Subcutaneous abdominal adipose tissue (tissue), 5 donors: ENCODE measurements at regions not wholly inside any gene's neighbourhood (a gene's known extent, or its start where the extent isn't known, plus 50 kb on each side); places are given as distances from the start of the nearest gene placed in this dataset.

Experiments
- H3K27ac ChIP-seq: one replicate; pipeline ENCODE4 v1.7.0; 2013; ENCODE audit warnings: low read depth, mild to moderate bottlenecking, inconsistent platforms, low read length, moderate library complexity
- H3K27me3 ChIP-seq, 5 donors: one replicate each; pipeline ENCODE4 v1.7.0; 2013; ENCODE audit warnings: low read length in 5 of 5, inconsistent platforms in 1 of 5; ENCODE audit not compliant: control insufficient read depth in 5 of 5, insufficient read depth in 4 of 5
- H3K36me3 ChIP-seq, 5 donors: one replicate each; pipeline ENCODE4 v1.7.0; 2013; ENCODE audit warnings: low read length in 5 of 5; ENCODE audit not compliant: control insufficient read depth in 5 of 5, insufficient read depth in 5 of 5
- H3K4me1 ChIP-seq, 5 donors: one replicate each; pipeline ENCODE4 v1.7.0; 2013; ENCODE audit warnings: low read length in 5 of 5, mild to moderate bottlenecking in 3 of 5, moderate library complexity in 1 of 5; ENCODE audit not compliant: control insufficient read depth in 5 of 5, insufficient read depth in 5 of 5
- H3K4me3 ChIP-seq, 5 donors: one replicate each; pipeline ENCODE4 v1.7.0; 2013; ENCODE audit warnings: low read length in 5 of 5, low read depth in 1 of 5
- H3K9ac ChIP-seq, 5 donors: one replicate each; pipeline ENCODE4 v1.7.0; 2013; ENCODE audit warnings: low read length in 5 of 5, mild to moderate bottlenecking in 4 of 5, moderate library complexity in 3 of 5
- H3K9me3 ChIP-seq, 5 donors: one replicate each; pipeline ENCODE4 v1.7.0; 2013; ENCODE audit warnings: low read length in 5 of 5; ENCODE audit not compliant: control insufficient read depth in 5 of 5
- donor health status: healthy.
- donor health status: healthy.
- donor health status: healthy.
- donor health status: healthy.
- donor health status: healthy.

DNA sequence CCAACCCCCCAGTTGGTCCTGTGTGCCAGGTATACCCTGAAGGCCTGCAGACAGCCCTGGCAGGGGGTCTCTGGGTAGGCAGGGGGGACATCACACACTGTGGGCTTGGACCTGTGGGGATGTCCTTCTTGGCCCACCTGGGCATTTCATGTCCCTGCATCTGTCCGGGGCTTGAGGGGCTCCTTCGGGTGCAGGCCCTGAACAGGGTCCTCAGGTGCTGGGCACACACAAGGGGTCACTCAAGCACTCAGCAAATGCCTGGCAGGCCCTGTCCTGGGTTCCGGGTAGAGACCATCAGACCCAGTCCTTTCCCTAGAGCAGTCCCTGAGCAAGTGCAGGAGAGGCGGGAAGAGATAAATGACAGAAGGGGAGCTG lies 70.5 kb upstream of the WNT11 start:
- Histone ChIP-seq H3K36me3 (no peaks in the 10 kb centered on the region), H3K9ac (no peak overlapping the region), H3K27me3 (no peaks in the 10 kb centered on the region), H3K27ac (no peak overlapping the region), H3K4me3 (no peak overlapping the region), H3K4me1 (peaks cover 0 to 8% (median 6%) of the 10 kb centered on the region in 5 donors), H3K9me3 (peaks cover 0 to 16% (median 12%) of the 10 kb centered on the region in 5 donors)

DNA sequence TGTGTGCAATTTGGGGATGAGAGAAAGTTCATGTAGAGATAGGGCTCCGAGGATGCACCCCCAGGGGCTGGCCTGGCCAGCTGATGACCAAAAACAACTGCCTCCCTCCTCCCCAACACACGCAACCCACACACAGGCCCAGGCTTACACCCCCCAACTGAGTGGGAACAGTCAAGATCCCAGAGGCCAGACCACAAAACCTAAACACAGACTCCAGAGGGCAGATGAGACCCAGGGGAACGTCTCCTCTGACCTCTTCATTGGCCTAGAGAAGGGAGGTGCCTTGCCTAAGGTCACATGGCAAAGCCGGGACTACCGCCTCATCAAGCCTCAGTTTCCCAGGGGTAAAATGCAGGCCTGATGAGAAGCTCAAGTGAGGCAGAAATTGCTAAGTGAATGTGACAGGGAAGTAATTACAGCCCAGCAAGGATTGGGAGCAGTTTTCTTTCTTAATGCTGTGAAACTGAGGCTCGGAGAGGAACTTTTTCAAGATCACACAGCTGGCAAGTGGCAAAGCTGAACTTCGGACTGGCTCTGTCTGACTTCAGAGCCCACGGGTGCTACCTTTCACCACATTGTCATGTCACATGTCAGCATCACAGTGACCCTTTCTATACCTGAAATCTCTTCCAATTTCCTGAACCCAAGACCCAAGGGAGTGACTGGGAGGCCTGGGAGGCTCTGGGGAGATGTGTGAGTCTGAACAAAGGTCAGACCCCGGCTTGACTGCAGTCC lies 69.9 kb upstream of the WNT11 start:
- Histone ChIP-seq H3K4me1 (peaks cover 0 to 8% (median 6%) of the 10 kb centered on the region in 5 donors), H3K4me3 (no peak overlapping the region), H3K36me3 (no peaks in the 10 kb centered on the region), H3K9me3 (peaks cover 0 to 16% (median 12%) of the 10 kb centered on the region in 5 donors), H3K27ac (no peak overlapping the region), H3K27me3 (no peaks in the 10 kb centered on the region), H3K9ac (no peak overlapping the region)

DNA sequence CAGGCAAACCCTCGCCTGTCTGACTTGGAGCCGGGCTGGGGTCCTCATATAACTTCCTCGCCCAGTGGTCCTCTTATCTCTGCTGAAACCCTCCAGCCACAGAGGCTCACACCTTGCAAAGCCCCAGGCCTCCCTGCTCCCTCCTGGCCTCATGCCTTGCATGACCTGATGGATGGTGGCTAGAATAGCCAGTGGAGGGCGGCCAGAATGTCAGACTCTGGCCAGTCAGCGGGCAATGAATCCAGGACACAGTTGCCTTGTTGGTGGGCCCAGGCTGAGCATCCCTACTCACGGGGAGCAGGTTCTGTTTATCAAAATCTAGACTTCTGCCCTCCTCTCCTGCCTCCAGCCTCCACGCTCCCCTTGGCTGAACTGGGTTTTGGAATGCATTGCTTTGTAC lies 69.1 kb upstream of the WNT11 start:
- no peaks in the 10 kb centered on the region for H3K27me3 ChIP-seq
- no peak overlapping the region for H3K9ac ChIP-seq
- no peak overlapping the region for H3K4me3 ChIP-seq
- H3K4me1 ChIP-seq, result peaks cover 0 to 13% (median 7%) of the 10 kb centered on the region in 5 donors
- H3K9me3 ChIP-seq, result peaks cover 0 to 16% (median 12%) of the 10 kb centered on the region in 5 donors
- no peak overlapping the region for H3K27ac ChIP-seq
- no peaks in the 10 kb centered on the region for H3K36me3 ChIP-seq

DNA sequence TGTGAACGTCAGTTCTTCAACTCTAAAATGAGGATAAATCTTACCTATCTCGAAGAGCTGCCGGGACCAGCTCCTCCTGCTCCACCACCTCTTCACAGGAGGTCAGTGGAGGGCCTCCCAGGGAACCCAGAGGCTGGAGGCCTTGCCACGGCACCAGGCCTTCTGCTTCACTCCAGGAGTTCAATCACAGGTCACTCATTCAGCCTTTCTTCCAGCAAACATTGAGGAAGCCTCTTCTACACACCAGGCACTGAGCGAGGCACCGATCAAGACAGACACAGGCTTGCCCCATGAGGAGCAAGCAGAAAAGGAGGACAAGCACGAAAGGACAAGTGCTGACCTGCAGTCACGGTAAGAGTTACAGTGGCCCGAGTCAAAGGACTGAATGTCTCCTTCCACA lies 64.8 kb upstream of the WNT11 start:
- peaks cover 0 to 16% (median 12%) of the 10 kb centered on the region in 5 donors for H3K9me3 ChIP-seq
- no peak overlapping the region for H3K4me3 ChIP-seq
- H3K27me3 ChIP-seq, result no peaks in the 10 kb centered on the region

DNA sequence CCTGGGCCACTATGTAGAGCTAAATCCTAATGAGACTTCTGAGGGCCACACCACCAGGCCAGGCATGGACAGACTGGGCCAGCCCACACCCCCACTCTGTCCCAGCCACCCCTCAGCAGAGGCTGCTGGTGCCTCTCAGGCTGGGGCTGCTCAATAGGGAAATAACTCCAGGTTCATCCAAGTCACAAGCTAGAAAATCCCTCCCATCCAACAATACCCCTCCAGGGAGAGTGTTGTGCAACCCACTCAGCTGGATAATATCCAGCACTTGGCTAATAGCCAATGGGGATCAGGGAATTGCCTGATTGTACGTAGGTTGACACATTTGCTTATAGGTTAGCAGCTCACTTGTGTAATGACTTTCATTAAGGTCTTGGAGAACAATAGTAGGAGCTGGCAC lies 64.1 kb upstream of the WNT11 start:
- H3K27ac ChIP-seq, result peak overlapping the region; percentile 77
- H3K27me3 ChIP-seq, result no peaks in the 10 kb centered on the region
- peaks cover 0 to 43% (median 39%) of the 10 kb centered on the region in 5 donors for H3K4me1 ChIP-seq
- H3K4me3 ChIP-seq, result peak overlapping the region in 1 of 5 donors; percentile 9
- H3K36me3 ChIP-seq, result no peaks in the 10 kb centered on the region
- H3K9ac ChIP-seq, result no peak overlapping the region
- H3K9me3 ChIP-seq, result peaks cover 0 to 16% (median 12%) of the 10 kb centered on the region in 5 donors

More for the DNA sequence above, 64.8 kb upstream of the WNT11 start:
- Histone ChIP-seq H3K9ac (no peak overlapping the region), H3K4me1 (peaks cover 0 to 37% (median 34%) of the 10 kb centered on the region in 5 donors), H3K27ac (peak overlapping the region; percentile 57), H3K36me3 (no peaks in the 10 kb centered on the region)

DNA sequence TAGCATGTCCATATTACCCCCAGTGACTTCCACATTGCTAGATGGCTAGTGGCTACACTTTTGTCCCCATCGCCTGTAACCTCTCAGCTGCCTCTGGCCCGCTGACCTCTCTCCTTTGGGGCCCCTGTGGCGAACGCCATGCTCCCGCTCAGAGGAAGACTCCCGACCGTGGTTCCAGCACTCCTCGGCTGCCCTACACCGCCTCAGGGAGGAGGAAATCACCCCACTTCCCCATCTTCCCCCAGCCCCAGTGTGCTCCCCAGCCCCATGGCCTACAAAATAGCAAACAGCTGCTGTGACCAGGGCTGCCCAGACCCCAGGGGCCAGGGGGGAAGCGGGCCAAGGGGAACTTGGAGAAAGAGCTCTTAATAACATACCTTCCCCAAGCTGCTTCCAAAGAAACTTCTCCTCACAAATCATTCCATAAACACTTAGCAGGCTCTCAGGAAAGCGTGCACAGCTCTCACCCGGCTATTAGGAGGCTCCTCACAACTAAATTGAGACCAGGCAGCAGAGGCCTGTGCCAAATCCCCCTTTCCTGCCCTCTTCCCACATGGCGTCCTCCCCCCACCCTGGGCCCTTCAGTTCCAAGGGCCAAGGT lies 63.5 kb upstream of the WNT11 start:
- Histone ChIP-seq H3K4me1 (peaks cover 0 to 45% (median 42%) of the 10 kb centered on the region in 5 donors), H3K36me3 (no peaks in the 10 kb centered on the region), H3K27me3 (no peaks in the 10 kb centered on the region), H3K9me3 (peaks cover 0 to 12% (median 9%) of the 10 kb centered on the region in 5 donors), H3K27ac (peak overlapping the region; percentile 77), H3K9ac (no peak overlapping the region), H3K4me3 (peak overlapping the region in 1 of 5 donors; percentile 9)

DNA sequence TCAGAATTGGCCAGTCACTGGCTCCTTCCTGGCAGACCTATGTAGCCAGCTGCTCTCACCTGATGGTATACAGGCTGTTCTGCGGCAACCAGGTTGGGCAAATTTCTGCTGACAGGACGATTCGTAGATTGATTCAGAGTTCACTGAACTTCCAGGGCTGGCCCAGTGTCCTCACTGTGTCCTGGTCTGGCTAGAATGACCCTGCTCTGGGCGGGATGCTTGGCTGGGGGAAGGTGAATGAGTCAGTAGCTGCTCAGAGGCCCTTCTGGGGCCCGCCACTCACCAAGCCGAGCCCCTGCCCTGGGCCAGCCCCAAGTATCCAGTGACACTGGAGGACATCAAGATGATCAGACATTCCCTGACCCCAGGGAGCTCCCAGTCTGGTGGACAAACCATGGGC lies 62.9 kb upstream of the WNT11 start:
- no peaks in the 10 kb centered on the region for H3K27me3 ChIP-seq
- H3K9ac ChIP-seq, result no peak overlapping the region
- H3K4me3 ChIP-seq, result no peak overlapping the region
- peak overlapping the region; percentile 77 for H3K27ac ChIP-seq
- H3K9me3 ChIP-seq, result peaks cover 0 to 7% (median 4%) of the 10 kb centered on the region in 5 donors
- no peaks in the 10 kb centered on the region for H3K36me3 ChIP-seq
- peaks cover 0 to 45% (median 42%) of the 10 kb centered on the region in 5 donors for H3K4me1 ChIP-seq

DNA sequence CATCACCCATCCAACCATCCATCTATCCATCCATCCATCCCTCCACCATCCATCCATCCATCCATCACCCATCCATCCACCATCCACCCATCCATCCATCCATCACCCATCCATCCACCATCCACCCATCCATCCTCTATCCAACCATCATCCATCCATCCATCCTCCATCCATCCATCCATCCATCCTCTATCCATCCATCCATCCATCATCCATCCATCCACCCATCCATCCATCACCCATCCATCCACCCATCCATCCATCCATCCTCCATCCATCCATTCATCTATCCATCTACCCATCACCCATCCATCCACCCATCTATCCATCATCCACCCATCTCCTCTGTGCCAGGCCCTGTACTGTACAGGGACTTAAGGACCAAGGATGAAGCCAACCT lies 62.2 kb upstream of the WNT11 start:
- H3K4me1 ChIP-seq, result peaks cover 0 to 45% (median 42%) of the 10 kb centered on the region in 5 donors

DNA sequence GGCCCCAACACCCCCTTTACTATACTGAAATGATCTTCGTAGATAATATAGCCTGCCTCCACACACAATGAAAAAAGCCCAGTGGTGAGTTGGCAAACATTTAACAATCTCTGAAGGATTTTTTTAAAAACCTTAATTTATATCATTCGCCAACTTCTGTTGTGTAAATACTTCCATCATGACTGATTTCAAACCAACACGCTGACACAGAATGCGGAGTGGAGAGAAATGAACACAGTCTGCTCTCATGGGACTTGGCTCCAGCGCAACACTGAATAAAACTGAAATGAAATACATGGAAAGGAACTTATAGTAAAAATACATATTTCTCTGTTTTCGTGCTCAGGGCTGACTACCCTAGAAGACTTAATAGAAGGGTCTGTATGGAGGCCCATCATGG lies 61.3 kb upstream of the WNT11 start:
- Histone ChIP-seq H3K9me3 (no peaks in the 10 kb centered on the region), H3K27me3 (no peaks in the 10 kb centered on the region), H3K4me3 (no peak overlapping the region), H3K36me3 (no peaks in the 10 kb centered on the region), H3K4me1 (peaks cover 0 to 45% (median 42%) of the 10 kb centered on the region in 5 donors), H3K27ac (peak overlapping the region; percentile 60), H3K9ac (no peak overlapping the region)

More for the DNA sequence above, 62.2 kb upstream of the WNT11 start:
- Histone ChIP-seq H3K9me3 (no peaks in the 10 kb centered on the region), H3K4me3 (no peak overlapping the region), H3K27me3 (no peaks in the 10 kb centered on the region), H3K27ac (no peak overlapping the region), H3K9ac (no peak overlapping the region), H3K36me3 (no peaks in the 10 kb centered on the region)
